ENCODE measurements at regions not wholly inside any gene's neighbourhood (a gene's known extent, or its start where the extent isn't known, plus 50 kb on each side); places are given as distances from the start of the nearest gene placed in this dataset.

- DNase-seq (ENCODE audit: low spot score) = no peak
Observed at GRCh38 chr10:42952349-42952748, 124.5 kb upstream of the RET start.

GRCh38 chr10:42952931-42953683, 123.8 kb upstream of the RET start:
- DNase-seq (ENCODE audit: low spot score) = no peak

GRCh38 chr10:42953684-42954674, 122.9 kb upstream of the RET start:
- no peak for DNase-seq (ENCODE audit: low spot score)

GRCh38 chr10:42954766-42955492, 121.9 kb upstream of the RET start:
- DNase-seq (ENCODE audit: low spot score) = no peak

GRCh38 chr10:42955493-42955889, 121.4 kb upstream of the RET start:
- DNase-seq (ENCODE audit: low spot score) = no peak

GRCh38 chr10:42956045-42956444, 120.8 kb upstream of the RET start:
- DNase-seq (ENCODE audit: low spot score) = no peak

- no peak for DNase-seq (ENCODE audit: low spot score)
Observed at GRCh38 chr10:42958142-42958868, 118.6 kb upstream of the RET start.

- no peak for DNase-seq (ENCODE audit: low spot score)
Observed at GRCh38 chr10:42959833-42960232, 117.0 kb upstream of the RET start.

- DNase-seq (ENCODE audit: low spot score) = no peak
Observed at GRCh38 chr10:42960491-42960990, 116.3 kb upstream of the RET start.

GRCh38 chr10:42960991-42961795, 115.7 kb upstream of the RET start:
- DNase-seq (ENCODE audit: low spot score) = no peak

GRCh38 chr10:42961796-42962109, 115.1 kb upstream of the RET start:
- no peak for DNase-seq (ENCODE audit: low spot score)

GRCh38 chr10:42962110-42962901, 114.6 kb upstream of the RET start:
- no peak for DNase-seq (ENCODE audit: low spot score)

- no peak for DNase-seq (ENCODE audit: low spot score)
Observed at GRCh38 chr10:42962902-42963231, 114.0 kb upstream of the RET start.

GRCh38 chr10:42963312-42963711, 113.6 kb upstream of the RET start:
- no peak for DNase-seq (ENCODE audit: low spot score)

- no peak for DNase-seq (ENCODE audit: low spot score)
Observed at GRCh38 chr10:42969147-42969546, 107.7 kb upstream of the RET start.

- no peak for DNase-seq (ENCODE audit: low spot score)
Observed at GRCh38 chr10:42969909-42970308, 107.0 kb upstream of the RET start.

- no peak for DNase-seq (ENCODE audit: low spot score)
Observed at GRCh38 chr10:42970451-42971250, 106.2 kb upstream of the RET start.

GRCh38 chr10:42971251-42971599, 105.6 kb upstream of the RET start:
- DNase-seq (ENCODE audit: low spot score) = no peak

GRCh38 chr10:42972946-42973345, 103.9 kb upstream of the RET start:
- no peak for DNase-seq (ENCODE audit: low spot score)

Measured in CD4-positive, alpha-beta T cell treated with Interleukin-15 for 4 hours (primary cell).